ENCODE measurements at regions not wholly inside any gene's neighbourhood (a gene's known extent, or its start where the extent isn't known, plus 50 kb on each side); places are given as distances from the start of the nearest gene placed in this dataset.
"Not testable (repeated sequence)": the region's sequence is repeated elsewhere in the genome, so short reads cannot be mapped to it uniquely, and the experiment has no call there.

- ATAC-seq (no peak), DNase-seq (ENCODE audit: low spot score) (no peak)
- Mint-ChIP-seq H3K36me3 (peaks cover 11% of the 10 kb centered on the region), H3K9me3 (peaks cover 28% of the 10 kb centered on the region), H3K27ac (no peak overlapping the region), H3K27me3 (no peaks in the 10 kb centered on the region), H3K4me1 (ENCODE audit: low read depth in 2 of 2) (no peaks in the 10 kb centered on the region), H3K4me3 (no peak overlapping the region)
Measured at GRCh38 chr7:146057958-146058357, 58.6 kb upstream of the CNTNAP2 start.

- Mint-ChIP-seq H3K27me3 (no peaks in the 10 kb centered on the region), H3K4me3 (no peak overlapping the region), H3K36me3 (peaks cover 11% of the 10 kb centered on the region), H3K27ac (no peak overlapping the region), H3K4me1 (ENCODE audit: low read depth in 2 of 2) (no peaks in the 10 kb centered on the region), H3K9me3 (peaks cover 28% of the 10 kb centered on the region)
- DNase-seq (ENCODE audit: low spot score) (no peak), ATAC-seq (no peak)
Measured at GRCh38 chr7:146054909-146055308, 61.7 kb upstream of the CNTNAP2 start.

GRCh38 chr7:146053492-146053891 lies 63.1 kb upstream of the CNTNAP2 start:
- H3K4me3 Mint-ChIP-seq: no peak overlapping the region
- peaks cover 23% of the 10 kb centered on the region for H3K9me3 Mint-ChIP-seq
- ATAC-seq: no peak
- no peaks in the 10 kb centered on the region for H3K27me3 Mint-ChIP-seq
- H3K27ac Mint-ChIP-seq: no peak overlapping the region
- no peaks in the 10 kb centered on the region for H3K4me1 Mint-ChIP-seq (ENCODE audit: low read depth in 2 of 2)
- peaks cover 11% of the 10 kb centered on the region for H3K36me3 Mint-ChIP-seq
- no peak for DNase-seq (ENCODE audit: low spot score)

- ATAC-seq; H3K27ac Mint-ChIP-seq; H3K36me3 Mint-ChIP-seq; DNase-seq (ENCODE audit: low spot score); H3K4me3 Mint-ChIP-seq; H3K4me1 Mint-ChIP-seq (ENCODE audit: low read depth in 2 of 2); H3K27me3 Mint-ChIP-seq: not testable (repeated sequence)
- H3K9me3 Mint-ChIP-seq: peaks cover 13% of the 10 kb centered on the region
Measured at GRCh38 chr7:146043310-146043709, 73.3 kb upstream of the CNTNAP2 start.

- Mint-ChIP-seq H3K9me3 (peaks cover 21% of the 10 kb centered on the region), H3K4me3 (no peak overlapping the region), H3K27ac (no peak overlapping the region), H3K36me3 (no peaks in the 10 kb centered on the region), H3K4me1 (ENCODE audit: low read depth in 2 of 2) (no peaks in the 10 kb centered on the region), H3K27me3 (no peaks in the 10 kb centered on the region)
- ATAC-seq (no peak), DNase-seq (ENCODE audit: low spot score) (no peak)
Measured at GRCh38 chr7:146028251-146028750, 88.3 kb upstream of the CNTNAP2 start.

- H3K27ac Mint-ChIP-seq: no peak overlapping the region
- ATAC-seq (no peak), DNase-seq (ENCODE audit: low spot score) (no peak)
- no peaks in the 10 kb centered on the region for H3K27me3 Mint-ChIP-seq
- peaks cover 21% of the 10 kb centered on the region for H3K9me3 Mint-ChIP-seq
- no peak overlapping the region for H3K4me3 Mint-ChIP-seq
- H3K4me1 Mint-ChIP-seq (ENCODE audit: low read depth in 2 of 2): no peaks in the 10 kb centered on the region
- H3K36me3 Mint-ChIP-seq: no peaks in the 10 kb centered on the region
Measured at GRCh38 chr7:146027243-146027642, 89.4 kb upstream of the CNTNAP2 start.

- Mint-ChIP-seq H3K36me3 (peaks cover 7% of the 10 kb centered on the region), H3K4me3 (no peak overlapping the region), H3K27me3 (no peaks in the 10 kb centered on the region), H3K4me1 (ENCODE audit: low read depth in 2 of 2) (no peaks in the 10 kb centered on the region), H3K27ac (no peak overlapping the region), H3K9me3 (peaks cover 16% of the 10 kb centered on the region)
- DNase-seq (ENCODE audit: low spot score): no peak
- no peak for ATAC-seq
Measured at GRCh38 chr7:146022776-146023175, 93.8 kb upstream of the CNTNAP2 start.

- not testable (repeated sequence) for H3K27me3 Mint-ChIP-seq; H3K9me3 Mint-ChIP-seq; H3K36me3 Mint-ChIP-seq; ATAC-seq; DNase-seq (ENCODE audit: low spot score); H3K27ac Mint-ChIP-seq; H3K4me3 Mint-ChIP-seq; H3K4me1 Mint-ChIP-seq (ENCODE audit: low read depth in 2 of 2)
Measured at GRCh38 chr7:146019041-146020004, 97.3 kb upstream of the CNTNAP2 start.

- H3K36me3 Mint-ChIP-seq; H3K27ac Mint-ChIP-seq; H3K4me3 Mint-ChIP-seq; H3K9me3 Mint-ChIP-seq; ATAC-seq; H3K4me1 Mint-ChIP-seq (ENCODE audit: low read depth in 2 of 2); DNase-seq (ENCODE audit: low spot score); H3K27me3 Mint-ChIP-seq: not testable (repeated sequence)
Measured at GRCh38 chr7:146017366-146017765, 99.2 kb upstream of the CNTNAP2 start.

- DNase-seq (ENCODE audit: low spot score); ATAC-seq; H3K4me1 Mint-ChIP-seq (ENCODE audit: low read depth in 2 of 2); H3K27me3 Mint-ChIP-seq; H3K9me3 Mint-ChIP-seq; H3K36me3 Mint-ChIP-seq; H3K27ac Mint-ChIP-seq; H3K4me3 Mint-ChIP-seq: not testable (repeated sequence)
Measured at GRCh38 chr7:146014154-146014553, 102.4 kb upstream of the CNTNAP2 start.

GRCh38 chr7:146008293-146008692 lies 108.3 kb upstream of the CNTNAP2 start:
- Mint-ChIP-seq H3K4me1 (ENCODE audit: low read depth in 2 of 2) (no peaks in the 10 kb centered on the region), H3K9me3 (peaks cover 19% of the 10 kb centered on the region), H3K27ac (no peak overlapping the region), H3K36me3 (peaks cover 2% of the 10 kb centered on the region), H3K4me3 (no peak overlapping the region), H3K27me3 (no peaks in the 10 kb centered on the region)
- ATAC-seq: no peak
- no peak for DNase-seq (ENCODE audit: low spot score)

GRCh38 chr7:146004805-146005204 lies 111.8 kb upstream of the CNTNAP2 start:
- Mint-ChIP-seq H3K4me3 (no peak overlapping the region), H3K27ac (no peak overlapping the region), H3K36me3 (peaks cover 6% of the 10 kb centered on the region), H3K4me1 (ENCODE audit: low read depth in 2 of 2) (no peaks in the 10 kb centered on the region), H3K9me3 (peaks cover 20% of the 10 kb centered on the region), H3K27me3 (no peaks in the 10 kb centered on the region)
- no peak for ATAC-seq
- no peak for DNase-seq (ENCODE audit: low spot score)

GRCh38 chr7:146002431-146003078 lies 114.0 kb upstream of the CNTNAP2 start:
- H3K27me3 Mint-ChIP-seq: no peaks in the 10 kb centered on the region
- no peak overlapping the region for H3K4me3 Mint-ChIP-seq
- no peak overlapping the region for H3K27ac Mint-ChIP-seq

GRCh38 chr7:146002008-146002407 lies 114.6 kb upstream of the CNTNAP2 start:
- Mint-ChIP-seq H3K4me3 (no peak overlapping the region), H3K4me1 (ENCODE audit: low read depth in 2 of 2) (no peaks in the 10 kb centered on the region), H3K27ac (no peak overlapping the region), H3K9me3 (peaks cover 20% of the 10 kb centered on the region), H3K36me3 (peaks cover 6% of the 10 kb centered on the region), H3K27me3 (no peaks in the 10 kb centered on the region)
- ATAC-seq (no peak), DNase-seq (ENCODE audit: low spot score) (no peak)

More at GRCh38 chr7:146002431-146003078, 114.0 kb upstream of the CNTNAP2 start:
- peaks cover 20% of the 10 kb centered on the region for H3K9me3 Mint-ChIP-seq
- DNase-seq (ENCODE audit: low spot score) (no peak), ATAC-seq (no peak)
- H3K36me3 Mint-ChIP-seq: peaks cover 6% of the 10 kb centered on the region
- no peaks in the 10 kb centered on the region for H3K4me1 Mint-ChIP-seq (ENCODE audit: low read depth in 2 of 2)

All from natural killer cell treated with Interleukin-12 subunit alpha and Interleukin-12 subunit beta and Interleukin-15 and Interleukin-18, amount 100 ng/mL, for 72 hours (primary cell).